ENCODE measurements at regions not wholly inside any gene's neighbourhood (a gene's known extent, or its start where the extent isn't known, plus 50 kb on each side); places are given as distances from the start of the nearest gene placed in this dataset.

DNA sequence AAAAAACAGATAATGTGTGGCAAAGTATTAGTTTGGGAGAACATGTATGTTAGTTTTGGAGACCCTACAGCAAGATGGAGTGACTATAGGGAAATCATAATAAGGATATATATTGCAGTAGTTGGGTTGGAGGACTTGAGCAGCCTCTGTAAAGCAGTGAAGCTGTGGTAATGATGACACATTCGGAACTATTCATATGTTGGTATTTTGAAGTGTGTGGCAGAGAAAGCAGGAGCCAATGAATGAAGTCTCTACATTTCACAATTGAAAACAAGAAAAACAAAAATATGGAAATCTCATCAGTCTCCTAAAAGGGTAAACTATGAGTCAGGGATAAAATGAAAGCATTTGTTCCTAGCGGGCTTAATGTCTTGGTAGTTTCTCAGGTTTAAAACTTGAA is 645.9 kb downstream of the OTOL1 start:
- Mint-ChIP-seq H3K27ac (no peak overlapping the region), H3K4me3 (no peak overlapping the region), H3K9me3 (peaks cover 0 to 3% (median 0%) of the 10 kb centered on the region in 7 donors), H3K4me1 (no peaks in the 10 kb centered on the region), H3K36me3 (no peaks in the 10 kb centered on the region), H3K27me3 (ENCODE audit: low read depth in 3 of 3) (no peaks in the 10 kb centered on the region)
- no peaks in the 10 kb centered on the region for H4K20me1 ChIP-seq (ENCODE audit: insufficient read depth, low read length)
- TF ChIP-seq, protein P1, sequence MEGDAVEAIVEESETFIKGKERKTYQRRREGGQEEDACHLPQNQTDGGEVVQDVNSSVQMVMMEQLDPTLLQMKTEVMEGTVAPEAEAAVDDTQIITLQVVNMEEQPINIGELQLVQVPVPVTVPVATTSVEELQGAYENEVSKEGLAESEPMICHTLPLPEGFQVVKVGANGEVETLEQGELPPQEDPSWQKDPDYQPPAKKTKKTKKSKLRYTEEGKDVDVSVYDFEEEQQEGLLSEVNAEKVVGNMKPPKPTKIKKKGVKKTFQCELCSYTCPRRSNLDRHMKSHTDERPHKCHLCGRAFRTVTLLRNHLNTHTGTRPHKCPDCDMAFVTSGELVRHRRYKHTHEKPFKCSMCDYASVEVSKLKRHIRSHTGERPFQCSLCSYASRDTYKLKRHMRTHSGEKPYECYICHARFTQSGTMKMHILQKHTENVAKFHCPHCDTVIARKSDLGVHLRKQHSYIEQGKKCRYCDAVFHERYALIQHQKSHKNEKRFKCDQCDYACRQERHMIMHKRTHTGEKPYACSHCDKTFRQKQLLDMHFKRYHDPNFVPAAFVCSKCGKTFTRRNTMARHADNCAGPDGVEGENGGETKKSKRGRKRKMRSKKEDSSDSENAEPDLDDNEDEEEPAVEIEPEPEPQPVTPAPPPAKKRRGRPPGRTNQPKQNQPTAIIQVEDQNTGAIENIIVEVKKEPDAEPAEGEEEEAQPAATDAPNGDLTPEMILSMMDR (IDR thresholded peaks at IDR 0.05): no peak
- H3K36me3 ChIP-seq (replicated peaks in 1 of 2; ENCODE audit: control insufficient read depth in 1 of 2, insufficient read depth in 2 of 2, low read length in 2 of 2): no peaks in the 10 kb centered on the region
- H3K4me2 ChIP-seq (replicated peaks; ENCODE audit: extremely low read depth, low read length, poor library complexity, severe bottlenecking): no peak overlapping the region
- no CpG with 5 or more reads among the region's 2 CpGs for WGBS (ENCODE audit: insufficient coverage)
- no peak overlapping the region for H3K4me3 ChIP-seq (replicated peaks in 1 of 3; ENCODE audit: low read depth in 2 of 3, low read length in 3 of 3)
- no peaks in the 10 kb centered on the region for H3K4me1 ChIP-seq (ENCODE audit: control insufficient read depth in 1 of 2, insufficient read depth in 2 of 2, low read length in 2 of 2)
- no peak overlapping the region for H3K9ac ChIP-seq (ENCODE audit: insufficient read depth, low read length, poor library complexity, severe bottlenecking)
- no peak overlapping the region for H2AFZ ChIP-seq (ENCODE audit: insufficient read depth, low read depth, low read length, poor library complexity, severe bottlenecking)
- no peaks in the 10 kb centered on the region for H3K9me3 ChIP-seq (replicated peaks in 1 of 2; ENCODE audit: control insufficient read depth in 1 of 2, insufficient read depth in 1 of 2, low read length in 2 of 2)
- DNase-seq: no peak
- H3K27me3 ChIP-seq (ENCODE audit: control insufficient read depth in 2 of 2, insufficient read depth in 2 of 2, low read length in 2 of 2): no peaks in the 10 kb centered on the region
- H3K79me2 ChIP-seq (ENCODE audit: insufficient read depth, low read length): no peaks in the 10 kb centered on the region
- H3K27ac ChIP-seq (ENCODE audit: low read depth in 1 of 2, low read length in 2 of 2): no peak overlapping the region
- intact Hi-C loops (cut with micrococcal nuclease): no loop called here

DNA sequence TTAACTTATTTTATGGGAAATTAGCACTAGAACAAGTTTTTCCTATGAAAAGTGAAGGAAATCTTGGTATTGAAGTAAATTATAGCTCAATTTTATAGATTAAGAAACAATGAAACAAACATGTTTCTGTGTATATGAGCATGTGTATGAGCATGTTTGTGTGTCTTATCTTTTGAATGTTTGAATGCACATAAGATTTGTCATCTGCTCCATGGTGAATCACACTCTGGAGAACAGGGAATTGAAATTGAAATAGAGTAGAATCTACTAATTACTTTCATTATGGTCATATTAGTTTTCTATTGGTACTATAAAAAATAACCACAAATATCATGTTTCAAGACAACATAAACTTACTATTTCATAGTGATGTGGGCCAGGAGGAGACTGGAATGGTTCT is 646.6 kb downstream of the OTOL1 start:
- Histone ChIP-seq H3K9ac (ENCODE audit: insufficient read depth, low read length, poor library complexity, severe bottlenecking) (no peak overlapping the region), H3K27me3 (ENCODE audit: control insufficient read depth in 2 of 2, insufficient read depth in 2 of 2, low read length in 2 of 2) (no peaks in the 10 kb centered on the region), H3K4me2 (replicated peaks; ENCODE audit: extremely low read depth, low read length, poor library complexity, severe bottlenecking) (no peak overlapping the region), H3K79me2 (ENCODE audit: insufficient read depth, low read length) (no peaks in the 10 kb centered on the region), H3K4me3 (replicated peaks in 1 of 3; ENCODE audit: low read depth in 2 of 3, low read length in 3 of 3) (no peak overlapping the region), H4K20me1 (ENCODE audit: insufficient read depth, low read length) (no peaks in the 10 kb centered on the region), H2AFZ (ENCODE audit: insufficient read depth, low read depth, low read length, poor library complexity, severe bottlenecking) (no peak overlapping the region), H3K4me1 (ENCODE audit: control insufficient read depth in 1 of 2, insufficient read depth in 2 of 2, low read length in 2 of 2) (no peaks in the 10 kb centered on the region), H3K27ac (ENCODE audit: low read depth in 1 of 2, low read length in 2 of 2) (no peak overlapping the region), H3K36me3 (replicated peaks in 1 of 2; ENCODE audit: control insufficient read depth in 1 of 2, insufficient read depth in 2 of 2, low read length in 2 of 2) (no peaks in the 10 kb centered on the region), H3K9me3 (replicated peaks in 1 of 2; ENCODE audit: control insufficient read depth in 1 of 2, insufficient read depth in 1 of 2, low read length in 2 of 2) (no peaks in the 10 kb centered on the region)
- H3K4me3 Mint-ChIP-seq: no peak overlapping the region
- no peaks in the 10 kb centered on the region for H3K36me3 Mint-ChIP-seq
- H3K9me3 Mint-ChIP-seq: peaks cover 0 to 3% (median 0%) of the 10 kb centered on the region in 7 donors
- no peaks in the 10 kb centered on the region for H3K27me3 Mint-ChIP-seq (ENCODE audit: low read depth in 3 of 3)
- no peak overlapping the region for H3K27ac Mint-ChIP-seq
- no peaks in the 10 kb centered on the region for H3K4me1 Mint-ChIP-seq
- no peak for DNase-seq
- TF ChIP-seq, protein P1 (IDR thresholded peaks at IDR 0.05): no peak
- intact Hi-C loops (cut with micrococcal nuclease): no loop called here

Measured in CD14-positive monocyte (primary cell).